ENCODE measurements at regions not wholly inside any gene's neighbourhood (a gene's known extent, or its start where the extent isn't known, plus 50 kb on each side); places are given as distances from the start of the nearest gene placed in this dataset.

DNA sequence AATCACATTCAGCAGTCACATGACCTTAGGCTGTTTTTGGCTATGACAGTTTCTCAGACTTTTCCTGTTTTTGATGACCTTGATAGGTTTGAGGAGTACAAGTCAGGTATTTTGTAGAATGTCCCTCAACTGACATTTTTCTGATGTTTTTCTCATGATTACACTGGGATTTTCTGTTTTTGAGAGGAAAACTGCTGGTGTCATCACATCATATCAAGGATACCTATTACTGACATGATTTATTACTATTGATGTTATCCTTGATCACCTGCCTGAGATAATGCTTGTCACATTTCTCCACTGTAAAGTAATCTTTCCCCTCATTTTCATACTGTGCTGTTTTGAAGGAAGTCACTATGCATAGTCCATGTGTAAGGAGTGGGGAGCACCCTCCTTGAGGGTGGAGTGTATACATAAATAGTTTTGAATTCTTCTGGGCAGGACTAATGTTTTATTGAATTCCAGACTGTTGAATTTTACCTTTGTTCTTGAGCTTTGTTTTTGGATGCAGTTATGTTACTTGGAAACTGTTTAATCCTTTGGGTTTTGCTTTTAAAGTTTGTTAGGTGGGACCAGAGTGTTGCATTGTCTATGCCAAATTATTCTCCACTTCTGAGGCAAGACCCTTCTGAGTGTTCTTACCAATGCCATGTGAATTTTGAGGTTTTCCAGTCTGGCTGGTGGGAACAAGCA is 444.5 kb upstream of the FAR2 start:
- Mint-ChIP-seq H3K4me3 (no peak overlapping the region), H3K27ac (no peak overlapping the region), H3K9me3 (peaks cover 7 to 12% of the 10 kb centered on the region in 2 donors), H3K27me3 (ENCODE audit: low read depth in 2 of 2) (no peaks in the 10 kb centered on the region), H3K4me1 (no peaks in the 10 kb centered on the region), H3K36me3 (peaks cover 14% of the 10 kb centered on the region)
- DNase-seq: no peak
- Histone ChIP-seq H3K4me1 (ENCODE audit: control insufficient read depth, insufficient read depth, low read length) (no peaks in the 10 kb centered on the region), H3K36me3 (ENCODE audit: control insufficient read depth, insufficient read depth, low read length) (no peaks in the 10 kb centered on the region), H3K9me3 (ENCODE audit: control insufficient read depth, insufficient read depth, low read length) (no peaks in the 10 kb centered on the region), H3K27me3 (ENCODE audit: control insufficient read depth, insufficient read depth, low read length) (no peaks in the 10 kb centered on the region), H3K4me3 (ENCODE audit: low read length) (no peak overlapping the region), H3K27ac (ENCODE audit: low read length) (no peak overlapping the region)
- TF ChIP-seq, protein P1, sequence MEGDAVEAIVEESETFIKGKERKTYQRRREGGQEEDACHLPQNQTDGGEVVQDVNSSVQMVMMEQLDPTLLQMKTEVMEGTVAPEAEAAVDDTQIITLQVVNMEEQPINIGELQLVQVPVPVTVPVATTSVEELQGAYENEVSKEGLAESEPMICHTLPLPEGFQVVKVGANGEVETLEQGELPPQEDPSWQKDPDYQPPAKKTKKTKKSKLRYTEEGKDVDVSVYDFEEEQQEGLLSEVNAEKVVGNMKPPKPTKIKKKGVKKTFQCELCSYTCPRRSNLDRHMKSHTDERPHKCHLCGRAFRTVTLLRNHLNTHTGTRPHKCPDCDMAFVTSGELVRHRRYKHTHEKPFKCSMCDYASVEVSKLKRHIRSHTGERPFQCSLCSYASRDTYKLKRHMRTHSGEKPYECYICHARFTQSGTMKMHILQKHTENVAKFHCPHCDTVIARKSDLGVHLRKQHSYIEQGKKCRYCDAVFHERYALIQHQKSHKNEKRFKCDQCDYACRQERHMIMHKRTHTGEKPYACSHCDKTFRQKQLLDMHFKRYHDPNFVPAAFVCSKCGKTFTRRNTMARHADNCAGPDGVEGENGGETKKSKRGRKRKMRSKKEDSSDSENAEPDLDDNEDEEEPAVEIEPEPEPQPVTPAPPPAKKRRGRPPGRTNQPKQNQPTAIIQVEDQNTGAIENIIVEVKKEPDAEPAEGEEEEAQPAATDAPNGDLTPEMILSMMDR (IDR thresholded peaks at IDR 0.05): no peak
- intact Hi-C loops (cut with micrococcal nuclease): no loop called here
- ATAC-seq: no peak

DNA sequence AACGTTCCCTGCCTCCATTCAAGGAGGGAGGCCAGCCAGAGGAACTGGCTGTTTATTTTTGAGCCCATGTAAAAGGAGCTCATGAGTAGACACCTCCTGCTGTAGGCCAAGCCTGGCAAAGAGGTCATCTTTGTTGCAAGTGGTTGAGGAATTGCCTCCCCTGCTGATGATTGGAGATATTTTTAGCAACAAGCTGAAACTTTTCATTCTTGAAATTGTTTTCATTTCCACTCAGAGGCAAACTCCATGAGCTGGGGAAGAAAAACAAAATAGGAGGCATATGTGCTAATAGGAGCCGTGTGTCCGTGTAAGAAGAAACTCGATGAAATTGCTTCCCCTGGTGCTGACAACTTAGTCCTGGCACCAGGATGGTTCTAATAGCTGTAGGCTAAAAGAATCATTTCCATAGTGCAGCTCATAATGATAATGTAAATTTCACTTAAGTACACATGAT is 440.1 kb upstream of the FAR2 start:
- TF ChIP-seq, protein P1 (IDR thresholded peaks at IDR 0.05): no peak
- H3K4me3 ChIP-seq (ENCODE audit: low read length): no peak overlapping the region
- no peak for DNase-seq
- Mint-ChIP-seq H3K27ac (no peak overlapping the region), H3K4me1 (no peaks in the 10 kb centered on the region), H3K4me3 (no peak overlapping the region), H3K9me3 (peaks cover 9 to 12% of the 10 kb centered on the region in 2 donors), H3K27me3 (ENCODE audit: low read depth in 2 of 2) (no peaks in the 10 kb centered on the region), H3K36me3 (peaks cover 14% of the 10 kb centered on the region)
- intact Hi-C loops (cut with micrococcal nuclease): no loop called here
- no peak overlapping the region for H3K27ac ChIP-seq (ENCODE audit: low read length)
- 76% methylated on average over 4 of the region's 4 CpGs for WGBS (ENCODE audit: insufficient coverage)
- no peaks in the 10 kb centered on the region for H3K4me1 ChIP-seq (ENCODE audit: control insufficient read depth, insufficient read depth, low read length)
- H3K9me3 ChIP-seq (ENCODE audit: control insufficient read depth, insufficient read depth, low read length): no peaks in the 10 kb centered on the region
- no peaks in the 10 kb centered on the region for H3K36me3 ChIP-seq (ENCODE audit: control insufficient read depth, insufficient read depth, low read length)
- no peak for ATAC-seq
- no peaks in the 10 kb centered on the region for H3K27me3 ChIP-seq (ENCODE audit: control insufficient read depth, insufficient read depth, low read length)

DNA sequence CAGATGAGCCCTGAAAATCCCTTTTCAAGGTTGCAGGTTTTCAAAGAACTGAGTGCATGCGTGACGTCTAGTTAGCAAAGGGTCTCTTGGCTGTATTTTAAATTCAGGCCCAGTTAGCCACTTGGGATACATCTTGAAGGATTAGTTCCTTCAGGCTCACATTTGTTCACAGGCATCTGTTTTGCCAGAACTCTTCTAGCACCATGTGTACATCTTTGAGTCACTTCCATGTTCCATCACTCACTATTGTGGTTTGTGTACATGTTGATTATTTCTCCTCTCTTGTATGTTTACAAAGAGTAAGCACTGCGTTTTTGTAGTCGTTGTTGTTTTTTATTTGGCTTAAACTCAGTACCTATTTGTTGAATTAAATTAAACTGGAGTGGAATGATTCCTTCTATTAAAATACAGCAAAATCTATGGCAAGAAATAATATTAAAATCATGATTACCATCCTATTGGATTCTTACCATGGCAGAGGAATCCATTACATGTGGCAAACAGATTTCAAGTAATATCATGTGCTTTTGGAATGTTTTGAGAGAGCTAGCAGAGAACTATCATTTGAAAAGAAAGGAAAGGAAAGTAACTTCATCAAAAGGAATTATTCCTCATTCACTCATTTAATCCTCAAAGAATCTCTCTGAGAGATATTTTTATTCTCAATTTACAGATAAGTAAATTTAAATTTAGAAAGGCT is 438.9 kb upstream of the FAR2 start:
- H3K4me3 ChIP-seq (ENCODE audit: low read length): no peak overlapping the region
- no peaks in the 10 kb centered on the region for H3K36me3 ChIP-seq (ENCODE audit: control insufficient read depth, insufficient read depth, low read length)
- no peaks in the 10 kb centered on the region for H3K27me3 ChIP-seq (ENCODE audit: control insufficient read depth, insufficient read depth, low read length)
- peaks cover 12% of the 10 kb centered on the region for H3K36me3 Mint-ChIP-seq
- H3K27ac Mint-ChIP-seq: no peak overlapping the region
- H3K4me1 ChIP-seq (ENCODE audit: control insufficient read depth, insufficient read depth, low read length): no peaks in the 10 kb centered on the region
- H3K27ac ChIP-seq (ENCODE audit: low read length): no peak overlapping the region
- TF ChIP-seq, protein P1 (IDR thresholded peaks at IDR 0.05): no peak
- H3K4me3 Mint-ChIP-seq: no peak overlapping the region
- WGBS (ENCODE audit: insufficient coverage): 99% methylated on average over 2 of the region's 4 CpGs
- no peak for DNase-seq
- ATAC-seq: no peak
- no peaks in the 10 kb centered on the region for H3K27me3 Mint-ChIP-seq (ENCODE audit: low read depth in 2 of 2)
- H3K4me1 Mint-ChIP-seq: no peaks in the 10 kb centered on the region
- H3K9me3 Mint-ChIP-seq: peaks cover 9 to 12% of the 10 kb centered on the region in 2 donors
- intact Hi-C loops (cut with micrococcal nuclease): no loop called here
- H3K9me3 ChIP-seq (ENCODE audit: control insufficient read depth, insufficient read depth, low read length): no peaks in the 10 kb centered on the region

Measured in natural killer cell (primary cell).